ENCODE measurements at regions not wholly inside any gene's neighbourhood (a gene's known extent, or its start where the extent isn't known, plus 50 kb on each side); places are given as distances from the start of the nearest gene placed in this dataset.

- no peak for TF ChIP-seq CTCF (IDR thresholded peaks at IDR 0.05; ENCODE audit: borderline replicate concordance, extremely low read depth, low read length, poor library complexity, severe bottlenecking)
- TF ChIP-seq EZH2 (IDR thresholded peaks at IDR 0.05; ENCODE audit: borderline replicate concordance, low read depth, low read length, severe bottlenecking): no peak
Observed at GRCh38 chr2:83747141-83747540, 711.9 kb downstream of the SUCLG1 start.
